Spleen (tissue), 11 donors: ENCODE measurements at regions not wholly inside any gene's neighbourhood (a gene's known extent, or its start where the extent isn't known, plus 50 kb on each side); places are given as distances from the start of the nearest gene placed in this dataset.

Experiments used
- DNase-seq: peaks from one replicate; pipeline ENCODE4 v3.0.0-alpha.2; 2020
- H3K27ac ChIP-seq, 8 donors: fragments of 200-600 bp; sonication (generic) in 7 of 8; 1 replicate in 4 of 8; 2 replicates in 4 of 8; pipeline versions ENCODE4 v1.5.0 to v1.8.0; 2016 to 2021; ENCODE audit warnings: inconsistent platforms in 4 of 8, mild to moderate bottlenecking in 4 of 8, moderate library complexity in 1 of 8
- H3K27me3 ChIP-seq, 7 donors: fragments of 200-600 bp; sonication (generic) in 6 of 7; replicated peaks in 1 of 7; 1 replicate in 4 of 7; 2 replicates in 3 of 7; pipeline versions ENCODE4 v1.5.0 to v1.8.0; 2016 to 2021; ENCODE audit warnings: inconsistent platforms in 3 of 7, mild to moderate bottlenecking in 1 of 7
- H3K36me3 ChIP-seq, 6 donors: fragments of 200-600 bp; sonication (generic) in 5 of 6; 1 replicate in 4 of 6; 2 replicates in 2 of 6; pipeline versions ENCODE4 v1.5.0 to v1.8.0; 2016 to 2021; ENCODE audit warnings: inconsistent platforms in 2 of 6
- H3K4me1 ChIP-seq, 6 donors: fragments of 200-600 bp; sonication (generic) in 5 of 6; 1 replicate in 3 of 6; 2 replicates in 3 of 6; pipeline versions ENCODE4 v1.5.0 to v1.8.0; 2016 to 2021; ENCODE audit warnings: inconsistent platforms in 3 of 6
- H3K4me3 ChIP-seq, 8 donors: fragments of 200-600 bp; sonication (generic) in 7 of 8; 1 replicate in 4 of 8; 2 replicates in 4 of 8; pipeline versions ENCODE4 v1.5.0 to v1.8.0; 2016 to 2021; ENCODE audit warnings: inconsistent platforms in 4 of 8, mild to moderate bottlenecking in 4 of 8, moderate library complexity in 2 of 8
- H3K9me3 ChIP-seq, 8 donors: fragments of 200-600 bp; sonication (generic) in 7 of 8; 1 replicate in 4 of 8; 2 replicates in 4 of 8; pipeline versions ENCODE4 v1.5.0 to v1.8.0; 2016 to 2021; ENCODE audit warnings: inconsistent platforms in 4 of 8
- CTCF ChIP-seq, 11 experiments: fragments of 200-600 bp in 7 of 11; fragments of 450-650 bp in 4 of 11; sonication (generic) in 4 of 11; IDR thresholded peaks in 8 of 11; conservative IDR thresholded peaks in 3 of 11; 1 replicate in 7 of 11; 2 replicates in 4 of 11; pipeline versions ENCODE4 v1.4.0 to v1.8.0; 2016 to 2021; ENCODE audit warnings: antibody characterized with exemption in 11 of 11, inconsistent platforms in 4 of 11, mild to moderate bottlenecking in 1 of 11
- POLR2A ChIP-seq, 3 donors: fragments of 450-650 bp; IDR thresholded peaks; one replicate each; pipeline ENCODE4 v1.5.1; 2017; ENCODE audit warnings: antibody characterized with exemption in 3 of 3, mild to moderate bottlenecking in 1 of 3
- POLR2AphosphoS5 ChIP-seq, 3 donors: sonication (generic); formaldehyde crosslinking; IDR thresholded peaks; one replicate each; pipeline ENCODE4 v1.5.1; 2017; ENCODE audit warnings: antibody characterized with exemption in 3 of 3
- WGBS, 5 donors: extraction: QIAGEN DNeasy Blood & Tissue Kit in 3 of 5; methylation state at CpG; one replicate each; pipeline versions ENCODE4 v1.1.5 to v1.1.7; 2013 to 2018; 5-methylcytosine and 5-hydroxymethylcytosine counted together
- intact Hi-C: fragments of 100-400 bp; cut with DNase I; formaldehyde crosslinking; loops from one replicate; pipeline ENCODE4 v1.15.0; 2023; ENCODE audit warnings: low total_unique reads
- donor health status: healthy with polysubstance abuse.
- donor health status: DM: no; HTN: no; CAD: no; lungs with moderate emphysema.
- donor health status: DM: no; HTN: no; CAD: no.
- donor health status: Bipolar disorder and iron deficiency.
- donor health status: healthy.
- donor health status: DM: no; HTN: no; CAD: no.
- donor health status: DM: yes; HTN: yes; CAD: no.

GRCh38 chr12:46895726-46896125 lies 69.9 kb upstream of the SLC38A4 start:
- H3K4me1 ChIP-seq, result no peaks in the 10 kb centered on the region
- TF ChIP-seq POLR2A (IDR thresholded peaks at IDR 0.05) (no peak), CTCF (IDR thresholded peaks at IDR 0.05 in 8 of 11, conservative IDR thresholded peaks at IDR 0.05 in 3 of 11) (no peak), POLR2AphosphoS5 (IDR thresholded peaks at IDR 0.05) (no peak)
- DNase-seq, result no peak
- no peaks in the 10 kb centered on the region for H3K9me3 ChIP-seq
- peaks cover 0 to 8% (median 0%) of the 10 kb centered on the region in 7 donors for H3K27me3 ChIP-seq
- 54 to 63% (median 58%) methylated on average over 3 of the region's 3 CpGs for WGBS, 5 donors
- H3K27ac ChIP-seq, result no peak overlapping the region
- H3K36me3 ChIP-seq, result no peaks in the 10 kb centered on the region
- no peak overlapping the region for H3K4me3 ChIP-seq
- intact Hi-C loops, result loop anchor here (1.0 kb wide), 1 partner anchor 20 kb away; no protein-coding TSS in a partner anchor

- WGBS, 5 donors, result 0% methylated on average over 1 of the region's 1 CpG
- TF ChIP-seq POLR2AphosphoS5 (IDR thresholded peaks at IDR 0.05), result no peak
- TF ChIP-seq POLR2A (IDR thresholded peaks at IDR 0.05), result no peak
- TF ChIP-seq CTCF (IDR thresholded peaks at IDR 0.05 in 8 of 11, conservative IDR thresholded peaks at IDR 0.05 in 3 of 11), result no peak
- H3K4me3 ChIP-seq, result no peak overlapping the region
- no peaks in the 10 kb centered on the region for H3K9me3 ChIP-seq
- no peak overlapping the region for H3K27ac ChIP-seq
- H3K27me3 ChIP-seq, result peaks cover 0 to 6% (median 0%) of the 10 kb centered on the region in 7 donors
- H3K4me1 ChIP-seq, result no peaks in the 10 kb centered on the region
- DNase-seq, result no peak
- H3K36me3 ChIP-seq, result no peaks in the 10 kb centered on the region
- intact Hi-C loops, result loop anchor here (1.0 kb wide), 1 partner anchor 19 kb away; no protein-coding TSS in a partner anchor
Measured at GRCh38 chr12:46896680-46897079, 70.9 kb upstream of the SLC38A4 start.

GRCh38 chr12:46898152-46898931 lies 72.5 kb upstream of the SLC38A4 start:
- TF ChIP-seq POLR2AphosphoS5 (IDR thresholded peaks at IDR 0.05), result no peak
- TF ChIP-seq POLR2A (IDR thresholded peaks at IDR 0.05), result no peak
- TF ChIP-seq CTCF (IDR thresholded peaks at IDR 0.05 in 8 of 11, conservative IDR thresholded peaks at IDR 0.05 in 3 of 11), result no peak
- whole genome bisulfite sequencing, 5 donors, result 64 to 85% (median 79%) methylated on average over 2 of the region's 2 CpGs

GRCh38 chr12:46898989-46899388 lies 73.2 kb upstream of the SLC38A4 start:
- Histone ChIP-seq H3K4me3 (no peak overlapping the region), H3K27me3 (no peaks in the 10 kb centered on the region), H3K36me3 (no peaks in the 10 kb centered on the region), H3K27ac (no peak overlapping the region), H3K9me3 (no peaks in the 10 kb centered on the region), H3K4me1 (no peaks in the 10 kb centered on the region)
- no peak for DNase-seq
- intact Hi-C loops, result no loop called here
- WGBS, 5 donors, result 36 to 98% (median 89%) methylated on average over 1 of the region's 1 CpG
- TF ChIP-seq POLR2A (IDR thresholded peaks at IDR 0.05), result no peak
- no peak for TF ChIP-seq POLR2AphosphoS5 (IDR thresholded peaks at IDR 0.05)
- no peak for TF ChIP-seq CTCF (IDR thresholded peaks at IDR 0.05 in 8 of 11, conservative IDR thresholded peaks at IDR 0.05 in 3 of 11)

More at GRCh38 chr12:46898152-46898931, 72.5 kb upstream of the SLC38A4 start:
- no peak for DNase-seq
- Histone ChIP-seq H3K36me3 (no peaks in the 10 kb centered on the region), H3K9me3 (no peaks in the 10 kb centered on the region), H3K27ac (no peak overlapping the region), H3K4me3 (no peak overlapping the region), H3K4me1 (no peaks in the 10 kb centered on the region), H3K27me3 (no peaks in the 10 kb centered on the region)
- intact Hi-C loops, result no loop called here
